Esophagus muscularis mucosa (tissue), 4 donors: ENCODE measurements at regions not wholly inside any gene's neighbourhood (a gene's known extent, or its start where the extent isn't known, plus 50 kb on each side); places are given as distances from the start of the nearest gene placed in this dataset.

Experiments
- CTCF ChIP-seq, 3 experiments: fragments of 200-600 bp in 2 of 3; fragments of 450-650 bp in 1 of 3; sonication (generic) in 2 of 3; IDR thresholded peaks; one replicate each; pipeline ENCODE4 v1.5.1; 2017 to 2019; ENCODE audit warnings: antibody characterized with exemption in 3 of 3, mild to moderate bottlenecking in 2 of 3, moderate library complexity in 1 of 3
- EP300 ChIP-seq: sonication (generic); formaldehyde crosslinking; IDR thresholded peaks from one replicate; pipeline ENCODE4 v1.6.1; 2017; ENCODE audit warnings: antibody characterized with exemption
- POLR2A ChIP-seq: fragments of 450-650 bp; IDR thresholded peaks from one replicate; pipeline ENCODE4 v1.6.1; 2017; ENCODE audit warnings: antibody characterized with exemption, moderate library complexity, mild to moderate bottlenecking, low read depth
- POLR2AphosphoS5 ChIP-seq, 2 donors: sonication (generic); formaldehyde crosslinking; IDR thresholded peaks; one replicate each; pipeline ENCODE4 v1.6.1; 2017; ENCODE audit warnings: antibody characterized with exemption in 2 of 2

- no peak for TF ChIP-seq POLR2AphosphoS5 (IDR thresholded peaks at IDR 0.05)
- no peak for TF ChIP-seq CTCF (IDR thresholded peaks at IDR 0.05)
- TF ChIP-seq POLR2A = no peak
- no peak for TF ChIP-seq EP300
Observed at GRCh38 chr6:105784179-105784578, 302.0 kb upstream of the PRDM1 start.
